ENCODE measurements at regions not wholly inside any gene's neighbourhood (a gene's known extent, or its start where the extent isn't known, plus 50 kb on each side); places are given as distances from the start of the nearest gene placed in this dataset.

DNA sequence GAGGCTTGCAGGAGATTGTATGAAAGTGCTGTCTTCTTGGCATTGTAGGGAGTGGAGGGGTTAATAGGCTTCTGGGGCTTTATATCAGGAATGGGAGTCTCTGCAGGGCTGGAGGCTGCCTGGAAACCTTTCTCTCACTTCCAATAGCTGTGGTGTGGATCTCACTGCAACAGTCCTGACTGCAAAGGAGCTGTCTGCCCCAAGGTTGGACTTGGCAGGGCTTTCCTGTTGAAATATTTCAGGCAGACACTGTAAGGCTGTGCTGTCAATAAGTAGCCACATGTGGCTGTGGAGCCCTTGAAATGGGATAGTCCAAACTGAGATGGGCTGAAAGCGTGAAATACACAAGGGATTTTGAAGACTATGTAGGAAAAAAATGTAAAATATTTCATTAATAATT, 399.1 kb upstream of the SPRED2 start (continued):
- TF ChIP-seq, protein P1, sequence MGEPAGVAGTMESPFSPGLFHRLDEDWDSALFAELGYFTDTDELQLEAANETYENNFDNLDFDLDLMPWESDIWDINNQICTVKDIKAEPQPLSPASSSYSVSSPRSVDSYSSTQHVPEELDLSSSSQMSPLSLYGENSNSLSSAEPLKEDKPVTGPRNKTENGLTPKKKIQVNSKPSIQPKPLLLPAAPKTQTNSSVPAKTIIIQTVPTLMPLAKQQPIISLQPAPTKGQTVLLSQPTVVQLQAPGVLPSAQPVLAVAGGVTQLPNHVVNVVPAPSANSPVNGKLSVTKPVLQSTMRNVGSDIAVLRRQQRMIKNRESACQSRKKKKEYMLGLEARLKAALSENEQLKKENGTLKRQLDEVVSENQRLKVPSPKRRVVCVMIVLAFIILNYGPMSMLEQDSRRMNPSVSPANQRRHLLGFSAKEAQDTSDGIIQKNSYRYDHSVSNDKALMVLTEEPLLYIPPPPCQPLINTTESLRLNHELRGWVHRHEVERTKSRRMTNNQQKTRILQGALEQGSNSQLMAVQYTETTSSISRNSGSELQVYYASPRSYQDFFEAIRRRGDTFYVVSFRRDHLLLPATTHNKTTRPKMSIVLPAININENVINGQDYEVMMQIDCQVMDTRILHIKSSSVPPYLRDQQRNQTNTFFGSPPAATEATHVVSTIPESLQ (CRISPR knock-in tag; IDR thresholded peaks at IDR 0.05) = no peak
- no peak for TF ChIP-seq ETV6 (CRISPR knock-in tag; IDR thresholded peaks at IDR 0.05)
- no peak for TF ChIP-seq TP53 (CRISPR knock-in tag; IDR thresholded peaks at IDR 0.05)
- no peak for TF ChIP-seq SMAD4 (CRISPR knock-in tag; IDR thresholded peaks at IDR 0.05)

DNA sequence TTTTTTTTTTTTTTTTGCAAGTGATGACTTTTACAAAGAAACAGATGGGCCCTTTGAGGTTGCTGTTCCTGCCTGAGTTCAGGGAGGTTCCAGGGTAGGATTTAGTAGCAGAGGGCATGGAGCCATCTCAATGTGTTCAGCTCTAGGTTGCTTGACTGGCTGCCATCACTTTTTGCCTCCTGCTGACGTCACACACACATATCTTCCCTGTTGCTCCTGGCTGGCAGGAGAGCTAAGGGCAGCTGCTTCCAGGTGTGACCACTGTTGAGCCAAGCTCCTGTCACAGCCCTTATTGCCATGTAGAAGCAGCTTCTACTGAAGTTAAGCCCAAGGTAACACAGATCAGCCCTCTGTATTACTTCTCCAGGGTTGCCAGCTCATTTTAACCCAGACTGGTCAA, 394.2 kb upstream of the SPRED2 start:
- CTCF ChIA-PET = interaction anchor here (0.8 kb wide), 1 partner anchor 116 kb away, joined by 3 read pairs; no protein-coding TSS in a partner anchor
- TF ChIP-seq, protein P2, sequence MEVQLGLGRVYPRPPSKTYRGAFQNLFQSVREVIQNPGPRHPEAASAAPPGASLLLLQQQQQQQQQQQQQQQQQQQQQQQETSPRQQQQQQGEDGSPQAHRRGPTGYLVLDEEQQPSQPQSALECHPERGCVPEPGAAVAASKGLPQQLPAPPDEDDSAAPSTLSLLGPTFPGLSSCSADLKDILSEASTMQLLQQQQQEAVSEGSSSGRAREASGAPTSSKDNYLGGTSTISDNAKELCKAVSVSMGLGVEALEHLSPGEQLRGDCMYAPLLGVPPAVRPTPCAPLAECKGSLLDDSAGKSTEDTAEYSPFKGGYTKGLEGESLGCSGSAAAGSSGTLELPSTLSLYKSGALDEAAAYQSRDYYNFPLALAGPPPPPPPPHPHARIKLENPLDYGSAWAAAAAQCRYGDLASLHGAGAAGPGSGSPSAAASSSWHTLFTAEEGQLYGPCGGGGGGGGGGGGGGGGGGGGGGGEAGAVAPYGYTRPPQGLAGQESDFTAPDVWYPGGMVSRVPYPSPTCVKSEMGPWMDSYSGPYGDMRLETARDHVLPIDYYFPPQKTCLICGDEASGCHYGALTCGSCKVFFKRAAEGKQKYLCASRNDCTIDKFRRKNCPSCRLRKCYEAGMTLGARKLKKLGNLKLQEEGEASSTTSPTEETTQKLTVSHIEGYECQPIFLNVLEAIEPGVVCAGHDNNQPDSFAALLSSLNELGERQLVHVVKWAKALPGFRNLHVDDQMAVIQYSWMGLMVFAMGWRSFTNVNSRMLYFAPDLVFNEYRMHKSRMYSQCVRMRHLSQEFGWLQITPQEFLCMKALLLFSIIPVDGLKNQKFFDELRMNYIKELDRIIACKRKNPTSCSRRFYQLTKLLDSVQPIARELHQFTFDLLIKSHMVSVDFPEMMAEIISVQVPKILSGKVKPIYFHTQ (CRISPR knock-in tag; IDR thresholded peaks at IDR 0.05) = no peak
- TF ChIP-seq ZNF671 (CRISPR knock-in tag; IDR thresholded peaks at IDR 0.05) = no peak
- no peak for TF ChIP-seq SMAD4 (CRISPR knock-in tag; IDR thresholded peaks at IDR 0.05)
- TF ChIP-seq, protein P3, sequence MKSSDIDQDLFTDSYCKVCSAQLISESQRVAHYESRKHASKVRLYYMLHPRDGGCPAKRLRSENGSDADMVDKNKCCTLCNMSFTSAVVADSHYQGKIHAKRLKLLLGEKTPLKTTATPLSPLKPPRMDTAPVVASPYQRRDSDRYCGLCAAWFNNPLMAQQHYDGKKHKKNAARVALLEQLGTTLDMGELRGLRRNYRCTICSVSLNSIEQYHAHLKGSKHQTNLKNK (CRISPR knock-in tag; IDR thresholded peaks at IDR 0.05) = no peak
- no peak for TF ChIP-seq JAZF1 (CRISPR knock-in tag; IDR thresholded peaks at IDR 0.05)
- TF ChIP-seq, protein P4, sequence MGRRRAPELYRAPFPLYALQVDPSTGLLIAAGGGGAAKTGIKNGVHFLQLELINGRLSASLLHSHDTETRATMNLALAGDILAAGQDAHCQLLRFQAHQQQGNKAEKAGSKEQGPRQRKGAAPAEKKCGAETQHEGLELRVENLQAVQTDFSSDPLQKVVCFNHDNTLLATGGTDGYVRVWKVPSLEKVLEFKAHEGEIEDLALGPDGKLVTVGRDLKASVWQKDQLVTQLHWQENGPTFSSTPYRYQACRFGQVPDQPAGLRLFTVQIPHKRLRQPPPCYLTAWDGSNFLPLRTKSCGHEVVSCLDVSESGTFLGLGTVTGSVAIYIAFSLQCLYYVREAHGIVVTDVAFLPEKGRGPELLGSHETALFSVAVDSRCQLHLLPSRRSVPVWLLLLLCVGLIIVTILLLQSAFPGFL (CRISPR knock-in tag; IDR thresholded peaks at IDR 0.05; ENCODE audit: borderline replicate concordance) = no peak
- TF ChIP-seq ZNF317 (CRISPR knock-in tag; IDR thresholded peaks at IDR 0.05; ENCODE audit: borderline replicate concordance, low read depth) = no peak
- no peak for TF ChIP-seq MXD4 (CRISPR knock-in tag; IDR thresholded peaks at IDR 0.05; ENCODE audit: borderline replicate concordance)
- TF ChIP-seq, protein P5, sequence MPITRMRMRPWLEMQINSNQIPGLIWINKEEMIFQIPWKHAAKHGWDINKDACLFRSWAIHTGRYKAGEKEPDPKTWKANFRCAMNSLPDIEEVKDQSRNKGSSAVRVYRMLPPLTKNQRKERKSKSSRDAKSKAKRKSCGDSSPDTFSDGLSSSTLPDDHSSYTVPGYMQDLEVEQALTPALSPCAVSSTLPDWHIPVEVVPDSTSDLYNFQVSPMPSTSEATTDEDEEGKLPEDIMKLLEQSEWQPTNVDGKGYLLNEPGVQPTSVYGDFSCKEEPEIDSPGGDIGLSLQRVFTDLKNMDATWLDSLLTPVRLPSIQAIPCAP (CRISPR knock-in tag; IDR thresholded peaks at IDR 0.05) = no peak
- TF ChIP-seq, protein P6, sequence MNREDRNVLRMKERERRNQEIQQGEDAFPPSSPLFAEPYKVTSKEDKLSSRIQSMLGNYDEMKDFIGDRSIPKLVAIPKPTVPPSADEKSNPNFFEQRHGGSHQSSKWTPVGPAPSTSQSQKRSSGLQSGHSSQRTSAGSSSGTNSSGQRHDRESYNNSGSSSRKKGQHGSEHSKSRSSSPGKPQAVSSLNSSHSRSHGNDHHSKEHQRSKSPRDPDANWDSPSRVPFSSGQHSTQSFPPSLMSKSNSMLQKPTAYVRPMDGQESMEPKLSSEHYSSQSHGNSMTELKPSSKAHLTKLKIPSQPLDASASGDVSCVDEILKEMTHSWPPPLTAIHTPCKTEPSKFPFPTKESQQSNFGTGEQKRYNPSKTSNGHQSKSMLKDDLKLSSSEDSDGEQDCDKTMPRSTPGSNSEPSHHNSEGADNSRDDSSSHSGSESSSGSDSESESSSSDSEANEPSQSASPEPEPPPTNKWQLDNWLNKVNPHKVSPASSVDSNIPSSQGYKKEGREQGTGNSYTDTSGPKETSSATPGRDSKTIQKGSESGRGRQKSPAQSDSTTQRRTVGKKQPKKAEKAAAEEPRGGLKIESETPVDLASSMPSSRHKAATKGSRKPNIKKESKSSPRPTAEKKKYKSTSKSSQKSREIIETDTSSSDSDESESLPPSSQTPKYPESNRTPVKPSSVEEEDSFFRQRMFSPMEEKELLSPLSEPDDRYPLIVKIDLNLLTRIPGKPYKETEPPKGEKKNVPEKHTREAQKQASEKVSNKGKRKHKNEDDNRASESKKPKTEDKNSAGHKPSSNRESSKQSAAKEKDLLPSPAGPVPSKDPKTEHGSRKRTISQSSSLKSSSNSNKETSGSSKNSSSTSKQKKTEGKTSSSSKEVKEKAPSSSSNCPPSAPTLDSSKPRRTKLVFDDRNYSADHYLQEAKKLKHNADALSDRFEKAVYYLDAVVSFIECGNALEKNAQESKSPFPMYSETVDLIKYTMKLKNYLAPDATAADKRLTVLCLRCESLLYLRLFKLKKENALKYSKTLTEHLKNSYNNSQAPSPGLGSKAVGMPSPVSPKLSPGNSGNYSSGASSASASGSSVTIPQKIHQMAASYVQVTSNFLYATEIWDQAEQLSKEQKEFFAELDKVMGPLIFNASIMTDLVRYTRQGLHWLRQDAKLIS (CRISPR knock-in tag; IDR thresholded peaks at IDR 0.05; ENCODE audit: borderline replicate concordance) = no peak
- no peak for TF ChIP-seq ESRRA (CRISPR knock-in tag; IDR thresholded peaks at IDR 0.05; ENCODE audit: borderline replicate concordance)
- TF ChIP-seq, protein P7, sequence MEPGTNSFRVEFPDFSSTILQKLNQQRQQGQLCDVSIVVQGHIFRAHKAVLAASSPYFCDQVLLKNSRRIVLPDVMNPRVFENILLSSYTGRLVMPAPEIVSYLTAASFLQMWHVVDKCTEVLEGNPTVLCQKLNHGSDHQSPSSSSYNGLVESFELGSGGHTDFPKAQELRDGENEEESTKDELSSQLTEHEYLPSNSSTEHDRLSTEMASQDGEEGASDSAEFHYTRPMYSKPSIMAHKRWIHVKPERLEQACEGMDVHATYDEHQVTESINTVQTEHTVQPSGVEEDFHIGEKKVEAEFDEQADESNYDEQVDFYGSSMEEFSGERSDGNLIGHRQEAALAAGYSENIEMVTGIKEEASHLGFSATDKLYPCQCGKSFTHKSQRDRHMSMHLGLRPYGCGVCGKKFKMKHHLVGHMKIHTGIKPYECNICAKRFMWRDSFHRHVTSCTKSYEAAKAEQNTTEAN (CRISPR knock-in tag; IDR thresholded peaks at IDR 0.05) = no peak
- H3K36me3 Mint-ChIP-seq = peaks cover 4% of the 10 kb centered on the region
- H3K4me3 Mint-ChIP-seq = no peak overlapping the region
- H3K9me3 Mint-ChIP-seq = peaks cover 6% of the 10 kb centered on the region
- H3K27me3 Mint-ChIP-seq (ENCODE audit: low read depth) = no peaks in the 10 kb centered on the region; the same call in 1 of the 2 replicates
- POLR2A ChIA-PET = no interaction called here
- no peak overlapping the region for H3K27ac Mint-ChIP-seq
- H3K4me1 Mint-ChIP-seq = peaks cover 7% of the 10 kb centered on the region
- no peak for DNase-seq (ENCODE audit: low spot score)
- ATAC-seq = no peak

Measured in WTC11 (cell line).